GM13976 (cell line): ENCODE measurements at regions not wholly inside any gene's neighbourhood (a gene's known extent, or its start where the extent isn't known, plus 50 kb on each side); places are given as distances from the start of the nearest gene placed in this dataset.
"Not testable (repeated sequence)": the region's sequence is repeated elsewhere in the genome, so short reads cannot be mapped to it uniquely, and the experiment has no call there.

Source experiments
- DNase-seq: peaks from one replicate; pipeline ENCODE4 v3.0.0; 2012; ENCODE audit warnings: low spot score
- CTCF ChIP-seq: IDR thresholded peaks from 2 replicates; pipeline ENCODE4 v1.5.1; 2012; ENCODE audit warnings: borderline replicate concordance, mild to moderate bottlenecking; ENCODE audit not compliant: insufficient read depth; ENCODE audit errors: extremely low read depth, missing control alignments, control extremely low read depth
- in situ Hi-C: fragments of 300-500 bp; cut with MboI; formaldehyde crosslinking; loops from one replicate; pipeline ENCODE4 v1.12.0; 2022; ENCODE audit warnings: low sequenced_read_pairs, mixed read lengths, inconsistent platforms; ENCODE audit not compliant: unreplicated experiment

- in situ Hi-C loops = loop anchor here (25.0 kb wide), 1 partner anchor 260 kb away; no protein-coding TSS in a partner anchor
- DNase-seq = no peak
- no peak for TF ChIP-seq CTCF
These were observed 89.5 kb upstream of the PHACTR1 start for GRCh38 chr6:12627053-12627452.

- no peak for DNase-seq
- in situ Hi-C loops = loop anchor here (25.0 kb wide), 1 partner anchor 259 kb away; no protein-coding TSS in a partner anchor
- no peak for TF ChIP-seq CTCF
These were observed 88.2 kb upstream of the PHACTR1 start for GRCh38 chr6:12628327-12628726.

- in situ Hi-C loops = loop anchor here (25.0 kb wide), 1 partner anchor 254 kb away; no protein-coding TSS in a partner anchor
- DNase-seq = not testable (repeated sequence)
These were observed 82.8 kb upstream of the PHACTR1 start for GRCh38 chr6:12633746-12634145.

- in situ Hi-C loops = loop anchor here (25.0 kb wide), 1 partner anchor 252 kb away; no protein-coding TSS in a partner anchor
- DNase-seq = no peak
- no peak for TF ChIP-seq CTCF
These were observed 81.2 kb upstream of the PHACTR1 start for GRCh38 chr6:12635375-12635774.

GRCh38 chr6:12635813-12636212 lies 80.8 kb upstream of the PHACTR1 start:
- DNase-seq = no peak
- in situ Hi-C loops = loop anchor here (25.0 kb wide), 1 partner anchor 251 kb away; no protein-coding TSS in a partner anchor
- no peak for TF ChIP-seq CTCF

- DNase-seq = no peak
- in situ Hi-C loops = loop anchor here (25.0 kb wide), 1 partner anchor 251 kb away; no protein-coding TSS in a partner anchor
- TF ChIP-seq CTCF = no peak
These were observed 80.2 kb upstream of the PHACTR1 start for GRCh38 chr6:12636336-12636735.

- DNase-seq = peak; percentile 25
- in situ Hi-C loops = loop anchor here (25.0 kb wide), 1 partner anchor 249 kb away; no protein-coding TSS in a partner anchor
- TF ChIP-seq CTCF = peak; percentile 69
These were observed 78.5 kb upstream of the PHACTR1 start for GRCh38 chr6:12637960-12638641.
